T-helper 1 cell treated with Interleukin-12 subunit alpha and Interleukin-12 subunit beta and Interleukin-4 antibody, amounts not matched to agents 30 ng/mL and 1 ng/mL, for 36 hours (primary cell): ENCODE measurements at regions not wholly inside any gene's neighbourhood (a gene's known extent, or its start where the extent isn't known, plus 50 kb on each side); places are given as distances from the start of the nearest gene placed in this dataset.
"Not testable (repeated sequence)": the region's sequence is repeated elsewhere in the genome, so short reads cannot be mapped to it uniquely, and the experiment has no call there.

Source experiments
- intact Hi-C: fragments of 100-400 bp; cut with micrococcal nuclease; formaldehyde crosslinking; loops from one replicate; pipeline ENCODE4 v1.15.1; 2024

GRCh38 chr5:148740966-148741742 is 85.3 kb upstream of the ADRB2 start:
- intact Hi-C loops: loop anchor here (1.0 to 2.0 kb wide), 4 partner anchors 86 to 294 kb away; partner anchors contain the start of gene ADRB2

- intact Hi-C loops: loop anchor here (1.0 to 2.0 kb wide), 4 partner anchors 85 to 294 kb away; partner anchors contain the start of gene ADRB2
Observed at GRCh38 chr5:148741766-148742165, 84.6 kb upstream of the ADRB2 start.

GRCh38 chr5:148744380-148744779 is 82.0 kb upstream of the ADRB2 start:
- intact Hi-C loops: not testable (repeated sequence)

GRCh38 chr5:148746826-148747535 is 79.4 kb upstream of the ADRB2 start:
- intact Hi-C loops: no loop called here

- intact Hi-C loops: no loop called here
Observed at GRCh38 chr5:148747536-148747906, 78.9 kb upstream of the ADRB2 start.

- intact Hi-C loops: no loop called here
Observed at GRCh38 chr5:148748702-148749392, 77.6 kb upstream of the ADRB2 start.

- intact Hi-C loops: no loop called here
Observed at GRCh38 chr5:148750614-148751013, 75.8 kb upstream of the ADRB2 start.

GRCh38 chr5:148751025-148751424 is 75.4 kb upstream of the ADRB2 start:
- intact Hi-C loops: no loop called here

GRCh38 chr5:148752375-148752774 is 74.0 kb upstream of the ADRB2 start:
- intact Hi-C loops: not testable (repeated sequence)

GRCh38 chr5:148759101-148759500 is 67.3 kb upstream of the ADRB2 start:
- intact Hi-C loops: no loop called here

- intact Hi-C loops: no loop called here
Observed at GRCh38 chr5:148760945-148761638, 65.3 kb upstream of the ADRB2 start.

- intact Hi-C loops: no loop called here
Observed at GRCh38 chr5:148763996-148764395, 62.4 kb upstream of the ADRB2 start.

GRCh38 chr5:148765061-148765460 is 61.4 kb upstream of the ADRB2 start:
- intact Hi-C loops: no loop called here

GRCh38 chr5:148768806-148769415 is 57.5 kb upstream of the ADRB2 start:
- intact Hi-C loops: no loop called here

- intact Hi-C loops: no loop called here
Observed at GRCh38 chr5:148769941-148770340, 56.5 kb upstream of the ADRB2 start.

- intact Hi-C loops: no loop called here
Observed at GRCh38 chr5:148774313-148774712, 52.1 kb upstream of the ADRB2 start.

- intact Hi-C loops: no loop called here
Observed at GRCh38 chr5:148776261-148776660, 50.1 kb upstream of the ADRB2 start.
